HG02943 (cell line): ENCODE measurements at regions not wholly inside any gene's neighbourhood (a gene's known extent, or its start where the extent isn't known, plus 50 kb on each side); places are given as distances from the start of the nearest gene placed in this dataset.
"Not testable (repeated sequence)": the region's sequence is repeated elsewhere in the genome, so short reads cannot be mapped to it uniquely, and the experiment has no call there.

Experiments
- ATAC-seq: cut with Tn5 transposase; IDR thresholded peaks from one replicate; pipeline ENCODE4 v1.9.1; 2021; ENCODE audit warnings: mild to moderate bottlenecking, low read depth, moderate library complexity; ENCODE audit not compliant: unreplicated experiment

DNA sequence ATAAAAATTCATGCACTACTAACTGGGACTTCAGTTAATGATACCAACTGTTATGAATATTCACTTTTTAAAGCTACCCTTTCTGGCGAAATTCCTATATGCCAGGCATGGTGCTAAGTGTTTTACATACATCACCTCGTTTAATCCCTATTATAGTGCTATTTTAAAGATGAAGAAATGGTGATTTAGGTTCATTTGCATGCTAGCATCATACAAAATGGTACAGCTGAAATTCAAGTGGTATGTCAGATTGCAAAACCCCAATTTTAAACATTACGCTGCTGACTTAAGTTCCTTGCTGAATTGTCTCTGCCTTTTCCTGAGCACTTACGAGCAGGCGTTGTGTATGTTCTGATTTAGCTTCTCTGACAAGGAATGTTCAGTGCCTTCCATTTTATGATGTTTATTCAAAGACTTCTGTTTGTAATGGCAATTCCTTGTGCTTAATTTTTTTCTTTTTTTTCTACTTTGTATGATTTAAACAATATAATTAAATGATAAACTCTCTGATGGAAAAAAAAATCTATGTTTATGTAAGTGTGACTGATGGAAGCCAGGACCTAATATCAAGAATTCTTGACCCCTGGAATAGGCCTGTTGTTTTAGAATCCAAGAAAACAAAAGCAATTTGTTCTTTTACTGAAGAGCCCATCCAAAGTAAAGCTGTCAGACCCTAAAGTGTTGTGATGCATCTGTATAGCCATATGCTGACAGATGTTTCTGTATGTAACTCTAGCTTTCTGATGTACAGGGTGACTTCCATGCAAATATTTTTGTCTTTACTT, 148.1 kb downstream of the PCDH7 start:
- no peak for ATAC-seq

- ATAC-seq: not testable (repeated sequence)
Measured at GRCh38 chr4:30869387-30869786, 149.2 kb downstream of the PCDH7 start.

GRCh38 chr4:30870513-30870912, 150.3 kb downstream of the PCDH7 start:
- no peak for ATAC-seq

DNA sequence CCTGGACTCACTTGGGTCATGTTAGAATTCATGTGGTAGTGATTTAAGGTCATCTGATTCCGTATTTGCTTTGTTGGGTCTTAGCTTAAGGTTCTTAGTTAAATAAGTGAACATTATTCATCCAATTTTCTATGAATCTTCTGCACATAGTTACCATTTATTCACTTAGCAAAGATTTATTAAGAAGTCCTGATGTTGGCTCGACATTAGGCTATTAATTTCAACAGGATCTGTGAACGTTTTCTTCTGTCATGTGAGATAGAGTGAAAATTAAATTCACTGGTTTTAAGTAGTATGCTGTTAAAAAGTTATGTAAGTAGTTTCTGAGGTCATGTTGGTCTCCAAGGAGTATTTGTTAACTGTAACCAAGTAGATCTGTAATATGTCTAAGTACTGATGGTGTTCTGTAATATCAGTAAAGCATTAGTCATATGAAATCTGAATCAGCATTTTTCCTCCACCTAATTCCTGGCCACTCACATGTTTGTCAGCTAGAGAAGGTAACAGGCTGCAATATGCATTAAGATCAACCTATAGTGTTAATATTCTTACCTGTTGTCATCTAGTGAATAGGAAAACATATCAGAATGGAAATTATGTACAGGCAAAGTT, 155.6 kb downstream of the PCDH7 start:
- no peak for ATAC-seq

- ATAC-seq: no peak
Measured at GRCh38 chr4:30879855-30880598, 159.9 kb downstream of the PCDH7 start.

DNA sequence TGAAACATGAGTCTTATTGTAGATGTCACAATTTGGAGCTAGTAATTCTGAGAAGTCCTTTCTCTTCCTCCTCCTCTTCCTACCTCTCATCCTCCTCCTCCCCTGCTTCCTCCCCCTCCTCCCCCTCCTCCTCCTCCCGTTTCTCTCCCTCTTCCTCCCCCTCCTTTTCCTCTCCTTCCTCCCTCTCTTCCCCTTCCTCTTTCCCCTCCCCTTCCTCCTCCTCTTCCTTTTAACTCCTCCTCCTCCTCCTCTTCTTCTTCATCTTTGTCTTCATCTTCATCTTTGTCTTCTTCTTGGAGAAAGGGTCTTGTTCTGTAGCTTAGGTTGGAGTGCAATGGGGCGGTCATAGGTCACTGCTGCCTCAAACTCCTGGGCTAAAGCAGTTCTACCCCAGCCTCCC, 161.8 kb downstream of the PCDH7 start:
- no peak for ATAC-seq

GRCh38 chr4:30882443-30882842, 162.3 kb downstream of the PCDH7 start:
- ATAC-seq: no peak

- no peak for ATAC-seq
Measured at GRCh38 chr4:30882995-30883675, 163.0 kb downstream of the PCDH7 start.

DNA sequence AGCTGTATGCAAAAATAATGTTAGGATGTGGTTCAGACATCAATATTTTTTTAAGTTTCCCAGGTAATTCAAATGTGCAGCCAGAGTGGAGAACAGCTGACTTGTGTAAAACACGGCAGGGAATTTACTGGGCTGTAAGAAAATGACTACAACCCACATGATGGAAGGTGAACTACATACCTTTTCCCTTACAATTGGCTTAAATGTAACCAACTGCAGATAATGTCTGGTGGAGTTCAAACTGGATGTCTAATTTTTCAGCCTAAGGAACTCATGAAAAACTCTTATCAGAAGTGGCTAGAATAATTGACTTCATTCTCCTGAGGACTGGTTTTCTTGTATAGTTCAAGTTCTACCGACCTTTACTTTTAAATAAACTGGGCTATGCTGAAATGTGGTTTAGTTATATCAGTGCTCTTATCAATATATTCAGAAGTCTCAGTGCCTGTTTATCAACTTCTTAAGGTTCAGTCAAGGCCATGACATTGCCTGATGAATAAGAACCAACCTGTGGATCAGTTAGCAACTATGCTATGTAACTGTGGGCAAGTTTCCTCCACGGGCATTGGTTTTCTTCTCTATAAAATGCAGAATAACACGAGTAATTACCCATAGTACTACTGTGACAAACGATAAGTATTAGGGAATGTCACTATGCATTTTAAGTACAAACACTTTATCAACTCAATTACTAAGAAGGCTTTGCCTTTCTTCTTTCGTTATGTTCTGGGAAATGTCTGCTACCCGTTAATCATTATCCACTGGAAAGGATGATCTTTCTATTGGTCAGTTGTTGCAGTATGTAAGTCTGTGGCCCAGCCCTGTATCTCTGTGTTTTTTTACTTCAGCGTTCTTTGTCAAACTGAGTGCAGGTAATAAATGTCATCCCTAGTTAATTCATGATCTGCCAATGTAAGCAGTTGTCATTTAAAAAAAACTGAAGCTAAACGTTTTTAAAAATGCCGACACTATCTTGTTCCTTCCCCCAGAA, 181.6 kb downstream of the PCDH7 start:
- ATAC-seq: no peak

DNA sequence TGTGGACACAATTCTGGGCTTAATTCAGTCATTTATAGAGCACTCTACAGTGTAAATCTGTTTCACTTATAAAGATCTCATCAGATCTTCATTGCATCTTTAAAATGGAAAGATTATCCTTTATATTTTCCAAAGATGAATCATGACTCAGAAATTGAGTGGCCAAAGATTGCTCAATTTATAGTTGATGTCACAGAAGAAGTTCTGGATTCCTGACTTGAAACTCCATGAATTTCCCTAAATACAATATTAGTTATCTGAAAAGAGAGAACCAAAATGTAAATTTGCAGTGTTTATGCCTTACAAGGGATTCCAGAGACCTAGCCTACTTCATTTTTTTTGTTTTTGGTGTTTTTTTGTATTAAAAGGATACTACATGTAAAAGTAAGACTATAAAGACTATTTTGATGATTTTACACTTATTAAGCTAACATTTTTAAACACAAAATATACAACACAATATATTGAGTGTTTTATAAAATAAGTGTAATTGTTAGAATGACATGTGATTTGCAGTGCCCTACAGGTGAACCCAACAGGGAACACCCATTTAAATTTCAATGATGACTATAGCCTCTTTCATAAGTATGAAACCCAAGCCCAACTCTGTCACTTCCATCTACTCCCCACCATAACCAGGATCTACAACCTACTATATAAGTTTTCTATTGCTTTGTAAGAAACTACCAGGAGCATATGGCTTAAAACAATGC, 183.5 kb downstream of the PCDH7 start:
- ATAC-seq: no peak

GRCh38 chr4:30904215-30904555, 184.0 kb downstream of the PCDH7 start:
- ATAC-seq: no peak

GRCh38 chr4:30904588-30904987, 184.4 kb downstream of the PCDH7 start:
- ATAC-seq: peak; percentile 58

DNA sequence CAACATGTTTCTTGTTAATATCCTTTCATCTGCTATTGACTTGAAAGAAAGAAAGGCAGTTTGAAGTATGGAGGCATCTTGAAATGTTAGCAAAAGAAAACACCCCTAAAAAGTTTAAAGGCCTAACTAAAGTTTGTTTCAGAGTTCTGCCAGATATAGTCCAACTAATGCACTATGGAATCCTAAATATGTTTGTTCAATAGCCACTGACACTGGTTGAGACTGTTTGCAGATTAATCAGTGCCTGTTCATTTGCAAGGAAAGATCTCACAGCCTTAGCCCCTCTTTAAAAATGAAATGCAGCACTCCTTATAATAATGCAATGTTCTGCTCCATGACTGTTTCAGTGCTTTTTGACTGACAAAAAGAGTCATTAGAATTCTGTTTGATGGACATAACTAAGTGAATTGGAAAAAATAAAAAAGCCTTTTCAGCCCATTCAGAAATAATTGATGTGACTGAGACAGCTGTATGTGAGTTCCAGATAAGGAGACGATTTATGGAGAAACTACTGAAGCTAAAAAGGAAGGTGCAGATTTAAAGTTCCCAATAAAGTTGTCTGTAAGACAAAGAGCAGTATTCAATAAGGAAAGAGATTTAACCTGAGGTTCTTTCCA, 192.0 kb downstream of the PCDH7 start:
- ATAC-seq: no peak

- no peak for ATAC-seq
Measured at GRCh38 chr4:30916337-30917274, 196.4 kb downstream of the PCDH7 start.

DNA sequence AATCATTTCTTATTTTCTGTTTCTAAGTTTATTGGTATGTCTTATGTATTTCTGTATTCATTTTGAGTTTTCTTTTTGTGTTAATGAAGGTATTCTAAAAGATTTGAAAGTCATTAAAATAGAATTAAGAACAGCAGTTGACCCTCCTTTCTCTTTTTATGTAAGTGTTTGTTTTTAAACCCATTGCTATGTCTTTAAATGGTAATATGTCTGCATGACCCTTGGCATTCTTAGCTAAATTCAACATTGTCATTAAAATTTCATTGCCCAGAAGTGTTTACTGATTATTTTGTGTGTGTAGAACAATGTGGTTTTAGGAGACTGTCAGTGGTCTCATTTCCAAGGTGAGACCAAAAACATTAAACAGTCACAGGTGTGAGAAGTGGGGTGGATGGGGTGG, 197.8 kb downstream of the PCDH7 start:
- ATAC-seq: no peak

- no peak for ATAC-seq
Measured at GRCh38 chr4:30919458-30919857, 199.3 kb downstream of the PCDH7 start.

GRCh38 chr4:30920043-30920442, 199.9 kb downstream of the PCDH7 start:
- ATAC-seq: no peak

DNA sequence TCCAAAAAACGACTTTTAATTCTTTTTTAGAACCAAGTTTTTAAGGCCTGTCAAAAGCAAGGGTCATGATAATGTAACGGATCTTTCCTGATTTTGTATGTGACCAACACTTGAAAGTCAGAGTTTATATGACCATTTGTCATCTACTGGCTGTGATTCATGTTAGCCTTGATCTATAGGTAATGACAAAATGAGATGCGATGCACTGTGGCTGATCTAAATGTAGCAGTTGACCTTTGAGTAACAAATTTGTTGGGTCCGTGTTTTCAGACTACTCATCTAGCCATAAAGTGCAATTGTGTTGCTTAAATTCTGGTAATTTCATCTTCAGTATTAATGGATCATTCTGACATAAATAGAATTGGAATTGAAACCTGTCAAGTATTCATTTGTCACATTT, 202.5 kb downstream of the PCDH7 start:
- ATAC-seq: no peak
